ENCODE measurements at regions not wholly inside any gene's neighbourhood (a gene's known extent, or its start where the extent isn't known, plus 50 kb on each side); places are given as distances from the start of the nearest gene placed in this dataset.

DNA sequence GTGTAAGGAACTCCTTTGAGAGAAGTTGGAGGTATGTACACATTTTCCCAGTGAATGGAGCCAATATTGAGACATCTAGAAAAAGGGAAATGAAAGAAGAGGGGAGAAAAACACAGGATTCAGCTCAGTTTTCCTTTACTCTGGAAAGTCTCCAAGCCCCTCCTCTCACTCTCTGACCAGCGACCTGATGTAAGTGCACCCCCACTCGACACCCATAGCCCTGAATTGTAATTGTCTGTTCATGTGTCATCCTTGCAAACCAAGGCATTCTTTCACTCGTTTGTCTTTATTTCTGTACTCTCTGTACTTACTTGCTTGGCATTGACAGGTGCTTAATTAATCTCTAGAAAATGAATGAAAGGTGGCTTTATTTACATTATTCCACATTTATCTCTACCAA, 55.7 kb upstream of the CTAGE1 start:
- H3K4me3 ChIP-seq (replicated peaks in 1 of 3; ENCODE audit: low read depth in 2 of 3, low read length in 3 of 3): no peak overlapping the region
- no peaks in the 10 kb centered on the region for H3K27me3 ChIP-seq (ENCODE audit: control insufficient read depth in 2 of 2, insufficient read depth in 2 of 2, low read length in 2 of 2)
- Mint-ChIP-seq H3K27ac (no peak overlapping the region), H3K4me3 (no peak overlapping the region), H3K36me3 (no peaks in the 10 kb centered on the region), H3K9me3 (peaks cover 0 to 15% (median 2%) of the 10 kb centered on the region in 7 donors), H3K27me3 (ENCODE audit: low read depth in 3 of 3) (peaks cover 0 to 3% (median 0%) of the 10 kb centered on the region in 3 donors), H3K4me1 (no peaks in the 10 kb centered on the region)
- no peaks in the 10 kb centered on the region for H3K4me1 ChIP-seq (ENCODE audit: control insufficient read depth in 1 of 2, insufficient read depth in 2 of 2, low read length in 2 of 2)
- H3K9ac ChIP-seq (ENCODE audit: insufficient read depth, low read length, poor library complexity, severe bottlenecking): no peak overlapping the region
- H3K79me2 ChIP-seq (ENCODE audit: insufficient read depth, low read length): no peaks in the 10 kb centered on the region
- TF ChIP-seq, protein P1, sequence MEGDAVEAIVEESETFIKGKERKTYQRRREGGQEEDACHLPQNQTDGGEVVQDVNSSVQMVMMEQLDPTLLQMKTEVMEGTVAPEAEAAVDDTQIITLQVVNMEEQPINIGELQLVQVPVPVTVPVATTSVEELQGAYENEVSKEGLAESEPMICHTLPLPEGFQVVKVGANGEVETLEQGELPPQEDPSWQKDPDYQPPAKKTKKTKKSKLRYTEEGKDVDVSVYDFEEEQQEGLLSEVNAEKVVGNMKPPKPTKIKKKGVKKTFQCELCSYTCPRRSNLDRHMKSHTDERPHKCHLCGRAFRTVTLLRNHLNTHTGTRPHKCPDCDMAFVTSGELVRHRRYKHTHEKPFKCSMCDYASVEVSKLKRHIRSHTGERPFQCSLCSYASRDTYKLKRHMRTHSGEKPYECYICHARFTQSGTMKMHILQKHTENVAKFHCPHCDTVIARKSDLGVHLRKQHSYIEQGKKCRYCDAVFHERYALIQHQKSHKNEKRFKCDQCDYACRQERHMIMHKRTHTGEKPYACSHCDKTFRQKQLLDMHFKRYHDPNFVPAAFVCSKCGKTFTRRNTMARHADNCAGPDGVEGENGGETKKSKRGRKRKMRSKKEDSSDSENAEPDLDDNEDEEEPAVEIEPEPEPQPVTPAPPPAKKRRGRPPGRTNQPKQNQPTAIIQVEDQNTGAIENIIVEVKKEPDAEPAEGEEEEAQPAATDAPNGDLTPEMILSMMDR (IDR thresholded peaks at IDR 0.05): no peak
- no peak overlapping the region for H2AFZ ChIP-seq (ENCODE audit: insufficient read depth, low read depth, low read length, poor library complexity, severe bottlenecking)
- WGBS (ENCODE audit: insufficient coverage): 87% methylated on average over 2 of the region's 3 CpGs
- peaks cover 0 to 5% of the 10 kb centered on the region in 2 donors for H3K9me3 ChIP-seq (replicated peaks in 1 of 2; ENCODE audit: control insufficient read depth in 1 of 2, insufficient read depth in 1 of 2, low read length in 2 of 2)
- H4K20me1 ChIP-seq (ENCODE audit: insufficient read depth, low read length): no peaks in the 10 kb centered on the region
- intact Hi-C loops (cut with micrococcal nuclease): no loop called here
- no peak overlapping the region for H3K4me2 ChIP-seq (replicated peaks; ENCODE audit: extremely low read depth, low read length, poor library complexity, severe bottlenecking)
- H3K27ac ChIP-seq (ENCODE audit: low read depth in 1 of 2, low read length in 2 of 2): no peak overlapping the region
- DNase-seq: no peak
- no peaks in the 10 kb centered on the region for H3K36me3 ChIP-seq (replicated peaks in 1 of 2; ENCODE audit: control insufficient read depth in 1 of 2, insufficient read depth in 2 of 2, low read length in 2 of 2)

DNA sequence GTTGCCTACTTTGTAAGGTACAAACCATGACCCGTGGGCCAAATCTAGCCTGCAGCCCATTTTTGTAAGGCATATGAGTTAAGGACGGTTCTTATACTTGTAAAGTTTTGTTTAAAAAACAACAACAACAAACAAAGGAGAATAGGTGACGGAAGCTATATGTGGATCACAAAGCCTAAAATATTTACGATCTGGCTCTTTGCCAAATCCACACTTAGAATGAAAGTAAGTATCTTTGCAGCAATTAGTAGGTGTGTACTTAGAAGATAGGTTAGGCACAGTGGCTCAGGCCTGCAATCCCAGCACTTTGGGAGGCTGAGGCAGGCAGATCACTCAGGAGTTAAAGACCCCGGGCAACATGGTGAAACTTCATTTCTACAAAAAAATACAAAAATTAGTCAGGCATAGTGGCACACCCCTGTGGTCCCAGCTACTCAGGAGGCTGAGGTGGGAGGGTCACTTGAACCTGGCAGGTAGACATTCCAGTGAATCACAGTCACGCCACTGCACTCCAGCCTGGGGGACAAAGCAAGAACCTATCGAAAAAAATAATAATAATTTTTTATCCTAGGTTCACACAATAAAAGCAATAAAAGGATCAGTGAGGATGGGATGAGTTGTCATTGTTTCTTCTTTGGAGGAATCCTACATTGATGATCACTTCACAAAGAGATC, 57.8 kb upstream of the CTAGE1 start:
- Histone ChIP-seq H3K36me3 (replicated peaks in 1 of 2; ENCODE audit: control insufficient read depth in 1 of 2, insufficient read depth in 2 of 2, low read length in 2 of 2) (no peaks in the 10 kb centered on the region), H2AFZ (ENCODE audit: insufficient read depth, low read depth, low read length, poor library complexity, severe bottlenecking) (no peak overlapping the region), H3K79me2 (ENCODE audit: insufficient read depth, low read length) (no peaks in the 10 kb centered on the region), H3K27ac (ENCODE audit: low read depth in 1 of 2, low read length in 2 of 2) (no peak overlapping the region), H3K27me3 (ENCODE audit: control insufficient read depth in 2 of 2, insufficient read depth in 2 of 2, low read length in 2 of 2) (no peaks in the 10 kb centered on the region), H3K9me3 (replicated peaks in 1 of 2; ENCODE audit: control insufficient read depth in 1 of 2, insufficient read depth in 1 of 2, low read length in 2 of 2) (peaks cover 0 to 5% of the 10 kb centered on the region in 2 donors), H4K20me1 (ENCODE audit: insufficient read depth, low read length) (no peaks in the 10 kb centered on the region), H3K9ac (ENCODE audit: insufficient read depth, low read length, poor library complexity, severe bottlenecking) (no peak overlapping the region), H3K4me3 (replicated peaks in 1 of 3; ENCODE audit: low read depth in 2 of 3, low read length in 3 of 3) (no peak overlapping the region), H3K4me2 (replicated peaks; ENCODE audit: extremely low read depth, low read length, poor library complexity, severe bottlenecking) (no peak overlapping the region), H3K4me1 (ENCODE audit: control insufficient read depth in 1 of 2, insufficient read depth in 2 of 2, low read length in 2 of 2) (no peaks in the 10 kb centered on the region)
- Mint-ChIP-seq H3K27ac (no peak overlapping the region), H3K4me1 (no peaks in the 10 kb centered on the region), H3K27me3 (ENCODE audit: low read depth in 3 of 3) (peaks cover 0 to 3% (median 2%) of the 10 kb centered on the region in 3 donors), H3K9me3 (peaks cover 0 to 13% (median 2%) of the 10 kb centered on the region in 7 donors), H3K36me3 (no peaks in the 10 kb centered on the region), H3K4me3 (no peak overlapping the region)
- intact Hi-C loops (cut with micrococcal nuclease): no loop called here
- WGBS (ENCODE audit: insufficient coverage): no CpG with 5 or more reads among the region's 7 CpGs
- no peak for DNase-seq
- TF ChIP-seq, protein P1 (IDR thresholded peaks at IDR 0.05): no peak

Data from CD14-positive monocyte (primary cell).